ENCODE measurements at regions not wholly inside any gene's neighbourhood (a gene's known extent, or its start where the extent isn't known, plus 50 kb on each side); places are given as distances from the start of the nearest gene placed in this dataset.
"Not testable (repeated sequence)": the region's sequence is repeated elsewhere in the genome, so short reads cannot be mapped to it uniquely, and the experiment has no call there.

DNA sequence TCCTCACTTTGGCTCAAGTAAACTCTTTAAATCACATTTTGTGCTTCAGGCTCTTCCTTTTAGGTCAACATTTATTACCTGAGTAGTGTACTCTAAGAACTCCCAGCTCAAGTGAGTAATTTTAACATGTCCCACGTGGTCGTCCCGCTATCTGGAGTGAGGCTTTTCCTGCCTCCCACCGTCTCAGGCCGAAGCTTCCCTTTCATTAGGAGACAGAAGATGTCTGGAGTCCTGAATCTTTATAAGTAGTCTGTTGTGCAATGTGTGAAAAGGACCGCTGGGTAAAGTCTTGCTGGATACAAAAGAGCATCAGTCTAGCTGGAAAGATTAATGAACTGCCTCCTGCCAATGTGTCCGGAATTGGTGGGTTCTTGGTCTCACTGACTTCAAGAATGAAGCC, 117.7 kb upstream of the NEIL3 start:
- no peaks in the 10 kb centered on the region for H3K27me3 ChIP-seq (ENCODE audit: control insufficient read depth, low read length)
- no peaks in the 10 kb centered on the region for H3K79me2 ChIP-seq (ENCODE audit: control insufficient read depth, low read length)
- no peaks in the 10 kb centered on the region for H3K4me1 ChIP-seq (ENCODE audit: control insufficient read depth, low read length)
- H3F3A ChIP-seq (ENCODE audit: control insufficient read depth, insufficient read depth), result no peaks in the 10 kb centered on the region
- H3K9me2 ChIP-seq (replicated peaks; ENCODE audit: control insufficient read depth, low read length), result no peaks in the 10 kb centered on the region
- no peak for TF ChIP-seq CTCF (IDR thresholded peaks at IDR 0.05; ENCODE audit: low read depth, low read length, poor library complexity, severe bottlenecking)
- no peak for TF ChIP-seq EZH2phosphoT487 (IDR thresholded peaks at IDR 0.05; ENCODE audit: borderline replicate concordance, low read length)
- no peak overlapping the region for H3K27ac ChIP-seq (ENCODE audit: low read depth, low read length)
- H3K4me3 ChIP-seq (ENCODE audit: low read length), result no peak overlapping the region
- H3K4me2 ChIP-seq (ENCODE audit: low read length), result no peak overlapping the region
- H4K20me1 ChIP-seq (ENCODE audit: control insufficient read depth, insufficient read depth, low read depth, low read length), result no peaks in the 10 kb centered on the region
- H3K9me3 ChIP-seq (ENCODE audit: control insufficient read depth, insufficient read depth, low read length), result no peaks in the 10 kb centered on the region
- no peaks in the 10 kb centered on the region for H3K36me3 ChIP-seq (ENCODE audit: control insufficient read depth, low read length)

- not testable (repeated sequence) for H4K20me1 ChIP-seq (ENCODE audit: control insufficient read depth, insufficient read depth, low read depth, low read length); H3K27ac ChIP-seq (ENCODE audit: low read depth, low read length); H3K9me2 ChIP-seq (replicated peaks; ENCODE audit: control insufficient read depth, low read length); H3K79me2 ChIP-seq (ENCODE audit: control insufficient read depth, low read length); H3F3A ChIP-seq (ENCODE audit: control insufficient read depth, insufficient read depth); H3K4me1 ChIP-seq (ENCODE audit: control insufficient read depth, low read length); H3K27me3 ChIP-seq (ENCODE audit: control insufficient read depth, low read length); H3K36me3 ChIP-seq (ENCODE audit: control insufficient read depth, low read length); H3K9me3 ChIP-seq (ENCODE audit: control insufficient read depth, insufficient read depth, low read length); H3K4me2 ChIP-seq (ENCODE audit: low read length); H3K4me3 ChIP-seq (ENCODE audit: low read length)
Observed at GRCh38 chr4:177193024-177193715, 116.5 kb upstream of the NEIL3 start.

- Histone ChIP-seq H4K20me1 (ENCODE audit: control insufficient read depth, insufficient read depth, low read depth, low read length) (no peaks in the 10 kb centered on the region), H3F3A (ENCODE audit: control insufficient read depth, insufficient read depth) (no peaks in the 10 kb centered on the region), H3K4me3 (ENCODE audit: low read length) (no peak overlapping the region), H3K4me2 (ENCODE audit: low read length) (no peak overlapping the region), H3K9me3 (ENCODE audit: control insufficient read depth, insufficient read depth, low read length) (no peaks in the 10 kb centered on the region), H3K9me2 (replicated peaks; ENCODE audit: control insufficient read depth, low read length) (no peaks in the 10 kb centered on the region), H3K4me1 (ENCODE audit: control insufficient read depth, low read length) (no peaks in the 10 kb centered on the region), H3K27ac (ENCODE audit: low read depth, low read length) (no peak overlapping the region), H3K36me3 (ENCODE audit: control insufficient read depth, low read length) (no peaks in the 10 kb centered on the region), H3K79me2 (ENCODE audit: control insufficient read depth, low read length) (no peaks in the 10 kb centered on the region), H3K27me3 (ENCODE audit: control insufficient read depth, low read length) (no peaks in the 10 kb centered on the region)
- no peak for TF ChIP-seq CTCF (IDR thresholded peaks at IDR 0.05; ENCODE audit: low read depth, low read length, poor library complexity, severe bottlenecking)
Observed at GRCh38 chr4:177194906-177195305, 114.8 kb upstream of the NEIL3 start.

DNA sequence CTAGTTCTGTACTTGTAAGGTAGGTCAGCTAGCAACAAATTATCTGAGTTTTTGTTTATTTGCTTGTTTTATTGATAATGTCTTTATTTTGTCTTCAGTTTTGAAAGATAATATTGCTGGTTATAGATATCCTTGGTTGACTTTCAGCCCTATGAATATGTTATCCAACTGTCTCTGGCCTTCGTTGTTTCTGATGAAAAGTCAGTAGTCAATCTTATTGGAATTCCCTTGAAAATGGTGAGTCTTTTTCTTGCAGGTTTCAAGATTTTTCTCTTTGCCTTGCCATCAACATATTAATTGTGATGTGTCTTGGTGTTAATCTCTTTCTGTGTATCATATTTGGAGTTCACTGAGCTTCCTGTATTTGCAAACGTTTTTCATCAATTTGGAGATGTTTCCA, 113.1 kb upstream of the NEIL3 start:
- H3K4me1 ChIP-seq (ENCODE audit: control insufficient read depth, low read length), result no peaks in the 10 kb centered on the region
- no peak overlapping the region for H3K27ac ChIP-seq (ENCODE audit: low read depth, low read length)
- no peak for TF ChIP-seq CTCF (IDR thresholded peaks at IDR 0.05; ENCODE audit: low read depth, low read length, poor library complexity, severe bottlenecking)
- no peak for TF ChIP-seq EZH2phosphoT487 (IDR thresholded peaks at IDR 0.05; ENCODE audit: borderline replicate concordance, low read length)
- H4K20me1 ChIP-seq (ENCODE audit: control insufficient read depth, insufficient read depth, low read depth, low read length), result no peaks in the 10 kb centered on the region
- H3K27me3 ChIP-seq (ENCODE audit: control insufficient read depth, low read length), result no peaks in the 10 kb centered on the region
- H3K4me2 ChIP-seq (ENCODE audit: low read length), result no peak overlapping the region
- no peaks in the 10 kb centered on the region for H3F3A ChIP-seq (ENCODE audit: control insufficient read depth, insufficient read depth)
- H3K36me3 ChIP-seq (ENCODE audit: control insufficient read depth, low read length), result no peaks in the 10 kb centered on the region
- H3K4me3 ChIP-seq (ENCODE audit: low read length), result no peak overlapping the region
- no peaks in the 10 kb centered on the region for H3K9me2 ChIP-seq (replicated peaks; ENCODE audit: control insufficient read depth, low read length)
- H3K9me3 ChIP-seq (ENCODE audit: control insufficient read depth, insufficient read depth, low read length), result no peaks in the 10 kb centered on the region
- H3K79me2 ChIP-seq (ENCODE audit: control insufficient read depth, low read length), result no peaks in the 10 kb centered on the region
